Upper lobe of left lung (tissue), 6 donors: ENCODE measurements at regions not wholly inside any gene's neighbourhood (a gene's known extent, or its start where the extent isn't known, plus 50 kb on each side); places are given as distances from the start of the nearest gene placed in this dataset.

Source experiments
- ATAC-seq, 2 donors: fragments of 200-7000 bp; cut with Tn5 transposase; one replicate each; pipeline ENCODE4 v1.9.1; 2022; ENCODE audit warnings: mild to moderate bottlenecking in 2 of 2, moderate library complexity in 2 of 2; ENCODE audit not compliant: low FRiP score in 2 of 2
- DNase-seq, 2 donors: peaks; one replicate each; pipeline ENCODE4 v3.0.0-alpha.2; 2019 to 2020
- H3K27ac ChIP-seq, 4 donors: fragments of 200-600 bp; sonication (generic); one replicate each; pipeline ENCODE4 v1.5.1; 2016 to 2019
- H3K27me3 ChIP-seq, 4 donors: fragments of 200-600 bp; sonication (generic); one replicate each; pipeline ENCODE4 v1.5.1; 2017 to 2019
- H3K36me3 ChIP-seq, 4 donors: fragments of 200-600 bp; sonication (generic); one replicate each; pipeline ENCODE4 v1.5.1; 2016 to 2019
- H3K4me1 ChIP-seq, 4 donors: fragments of 200-600 bp; sonication (generic); one replicate each; pipeline ENCODE4 v1.5.1; 2018 to 2019
- H3K4me3 ChIP-seq, 4 donors: fragments of 200-600 bp; sonication (generic); one replicate each; pipeline ENCODE4 v1.5.1; 2017 to 2019; ENCODE audit warnings: mild to moderate bottlenecking in 2 of 4, moderate library complexity in 1 of 4
- H3K9me3 ChIP-seq, 4 donors: fragments of 200-600 bp; sonication (generic); one replicate each; pipeline ENCODE4 v1.5.1; 2018 to 2019
- CTCF ChIP-seq, 6 experiments: fragments of 450-650 bp in 4 of 6; fragments of 200-600 bp in 2 of 6; sonication (generic) in 2 of 6; IDR thresholded peaks; one replicate each; pipeline ENCODE4 v1.5.1; 2016 to 2019; ENCODE audit warnings: antibody characterized with exemption in 6 of 6
- EP300 ChIP-seq, 4 donors: sonication (generic); formaldehyde crosslinking; IDR thresholded peaks; one replicate each; pipeline ENCODE4 v1.5.1; 2017; ENCODE audit warnings: antibody characterized with exemption in 4 of 4, control low read depth in 2 of 4
- POLR2A ChIP-seq, 4 donors: fragments of 450-650 bp; IDR thresholded peaks; one replicate each; pipeline ENCODE4 v1.5.1; 2016 to 2017; ENCODE audit warnings: antibody characterized with exemption in 4 of 4, mild to moderate bottlenecking in 2 of 4
- POLR2AphosphoS5 ChIP-seq, 2 donors: sonication (generic); formaldehyde crosslinking; IDR thresholded peaks; one replicate each; pipeline ENCODE4 v1.5.1; 2017; ENCODE audit warnings: antibody characterized with exemption in 2 of 2
- WGBS, 2 donors: methylation state at CpG; one replicate each; pipeline ENCODE4 v1.1.5; 2017 to 2018; 5-methylcytosine and 5-hydroxymethylcytosine counted together
- donor health status: DM: no; HTN: no; CAD: no; lungs with moderate emphysema.
- donor health status: DM: no; HTN: yes; CAD: no; lungs with severe emphysema.

- Histone ChIP-seq H3K4me1 (peaks cover 0 to 15% (median 9%) of the 10 kb centered on the region in 4 donors), H3K4me3 (no peak overlapping the region), H3K36me3 (no peaks in the 10 kb centered on the region), H3K27me3 (no peaks in the 10 kb centered on the region), H3K9me3 (no peaks in the 10 kb centered on the region), H3K27ac (no peak overlapping the region)
- TF ChIP-seq CTCF (IDR thresholded peaks at IDR 0.05) = no peak
- TF ChIP-seq POLR2AphosphoS5 (IDR thresholded peaks at IDR 0.05) = no peak
- TF ChIP-seq EP300 (IDR thresholded peaks at IDR 0.05) = no peak
- no peak for TF ChIP-seq POLR2A (IDR thresholded peaks at IDR 0.05)
- 77 to 96% methylated on average over 5 of the region's 5 CpGs for WGBS, 2 donors
- DNase-seq (no peak), ATAC-seq (no peak)
Observed at GRCh38 chr6:149136273-149136912, 181.1 kb upstream of the TAB2 start.

GRCh38 chr6:149136913-149137286, 180.6 kb upstream of the TAB2 start:
- 94 to 97% methylated on average over 2 of the region's 2 CpGs for WGBS, 2 donors
- no peak for ATAC-seq
- Histone ChIP-seq H3K4me1 (peaks cover 0 to 15% (median 9%) of the 10 kb centered on the region in 4 donors), H3K36me3 (no peaks in the 10 kb centered on the region), H3K27ac (no peak overlapping the region), H3K27me3 (no peaks in the 10 kb centered on the region), H3K9me3 (no peaks in the 10 kb centered on the region), H3K4me3 (no peak overlapping the region)
- no peak for TF ChIP-seq POLR2A (IDR thresholded peaks at IDR 0.05)
- no peak for TF ChIP-seq EP300 (IDR thresholded peaks at IDR 0.05)
- TF ChIP-seq POLR2AphosphoS5 (IDR thresholded peaks at IDR 0.05) = no peak
- TF ChIP-seq CTCF (IDR thresholded peaks at IDR 0.05) = no peak
- no peak for DNase-seq

- DNase-seq = no peak
- Histone ChIP-seq H3K4me3 (no peak overlapping the region), H3K36me3 (no peaks in the 10 kb centered on the region), H3K27ac (no peak overlapping the region), H3K4me1 (peaks cover 0 to 15% (median 9%) of the 10 kb centered on the region in 4 donors), H3K9me3 (no peaks in the 10 kb centered on the region), H3K27me3 (no peaks in the 10 kb centered on the region)
- TF ChIP-seq EP300 (IDR thresholded peaks at IDR 0.05) (no peak), CTCF (IDR thresholded peaks at IDR 0.05) (no peak), POLR2AphosphoS5 (IDR thresholded peaks at IDR 0.05) (no peak), POLR2A (IDR thresholded peaks at IDR 0.05) (no peak)
- ATAC-seq = no peak
- 71% methylated on average over 4 of the region's 4 CpGs for WGBS, 2 donors
Observed at GRCh38 chr6:149137594-149137993, 179.9 kb upstream of the TAB2 start.

- Histone ChIP-seq H3K4me1 (peaks cover 0 to 15% (median 9%) of the 10 kb centered on the region in 4 donors), H3K27ac (no peak overlapping the region), H3K9me3 (no peaks in the 10 kb centered on the region), H3K27me3 (no peaks in the 10 kb centered on the region), H3K36me3 (no peaks in the 10 kb centered on the region), H3K4me3 (no peak overlapping the region)
- ATAC-seq = no peak
- no peak for TF ChIP-seq EP300 (IDR thresholded peaks at IDR 0.05)
- no peak for TF ChIP-seq POLR2AphosphoS5 (IDR thresholded peaks at IDR 0.05)
- TF ChIP-seq POLR2A (IDR thresholded peaks at IDR 0.05) = no peak
- no peak for TF ChIP-seq CTCF (IDR thresholded peaks at IDR 0.05)
- WGBS, 2 donors = 91 to 93% methylated on average over 10 of the region's 10 CpGs
- DNase-seq = peak in 1 of 2 donors; percentile 22
Observed at GRCh38 chr6:149138089-149138488, 179.4 kb upstream of the TAB2 start.

- TF ChIP-seq EP300 (IDR thresholded peaks at IDR 0.05) = no peak
- TF ChIP-seq POLR2A (IDR thresholded peaks at IDR 0.05) = no peak
- TF ChIP-seq POLR2AphosphoS5 (IDR thresholded peaks at IDR 0.05) = no peak
- no peak for TF ChIP-seq CTCF (IDR thresholded peaks at IDR 0.05)
- no peak for DNase-seq
- no peaks in the 10 kb centered on the region for H3K27me3 ChIP-seq
- peaks cover 0 to 15% (median 9%) of the 10 kb centered on the region in 4 donors for H3K4me1 ChIP-seq
- WGBS, 2 donors = 96 to 97% methylated on average over 12 of the region's 12 CpGs
- H3K9me3 ChIP-seq = no peaks in the 10 kb centered on the region
- H3K36me3 ChIP-seq = no peaks in the 10 kb centered on the region
- H3K27ac ChIP-seq = no peak overlapping the region
- ATAC-seq = no peak
- no peak overlapping the region for H3K4me3 ChIP-seq
Observed at GRCh38 chr6:149138699-149139294, 178.7 kb upstream of the TAB2 start.
